ENCODE measurements at regions not wholly inside any gene's neighbourhood (a gene's known extent, or its start where the extent isn't known, plus 50 kb on each side); places are given as distances from the start of the nearest gene placed in this dataset.

DNA sequence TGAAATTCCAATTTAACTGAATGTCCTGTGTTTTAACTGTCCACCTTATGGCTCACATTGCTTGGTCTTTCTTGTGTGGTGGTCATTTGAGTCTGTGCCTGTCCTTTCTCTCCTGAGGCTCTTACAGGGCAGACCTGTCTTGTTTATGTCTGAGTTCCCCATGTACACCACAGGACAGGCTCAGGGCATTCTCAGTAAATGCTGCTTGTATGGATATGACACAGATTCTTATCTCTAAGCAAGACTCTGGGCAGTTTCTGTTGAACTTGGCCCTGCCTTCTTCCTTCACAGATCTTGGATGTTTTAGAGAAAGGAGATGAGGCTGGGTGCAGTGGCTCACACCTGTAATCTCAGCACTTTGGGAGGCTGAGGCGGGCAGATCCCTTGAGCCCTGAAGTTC lies 159.1 kb upstream of the CSF3R start:
- no peak for DNase-seq

DNA sequence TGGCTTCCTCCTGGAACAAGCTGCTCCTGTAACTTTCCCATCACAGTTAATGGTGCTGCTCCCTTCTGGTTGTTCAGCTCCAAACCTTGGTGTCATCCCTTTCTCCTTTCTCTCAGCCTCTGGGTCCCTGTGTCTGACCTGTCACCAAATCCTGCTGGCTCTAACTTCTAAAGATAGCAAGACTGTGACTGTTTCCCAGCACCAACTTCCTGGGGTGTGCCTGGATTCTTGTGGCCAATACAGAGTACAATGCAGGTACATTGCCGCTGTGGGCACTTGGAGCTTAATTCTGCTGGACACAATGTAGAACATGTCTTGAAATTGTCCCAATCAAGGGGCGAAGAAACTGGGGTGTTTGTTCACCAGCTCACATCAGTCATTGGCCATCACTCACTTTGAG lies 156.7 kb upstream of the CSF3R start:
- DNase-seq: no peak

DNA sequence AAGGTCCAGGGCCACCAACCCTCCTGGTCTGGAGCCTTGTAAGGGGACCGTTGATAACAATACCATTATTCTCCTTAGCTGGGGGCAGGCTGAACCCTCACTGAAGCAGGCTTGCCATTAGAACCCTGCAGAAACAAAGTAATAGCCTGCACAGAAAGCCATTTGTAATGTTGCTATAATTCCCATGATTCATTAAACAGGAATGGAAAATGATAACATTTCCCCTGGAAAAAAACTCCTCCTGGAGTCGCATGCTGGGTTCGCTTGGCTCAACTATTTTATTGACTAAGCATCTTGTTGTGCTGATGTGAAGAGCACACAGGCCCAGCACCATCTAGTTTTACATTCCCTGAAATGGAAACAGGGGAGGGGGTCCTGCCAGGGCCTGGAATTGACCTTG lies 155.6 kb upstream of the CSF3R start:
- DNase-seq: no peak

GRCh38 chr1:36636206-36636605 lies 153.5 kb upstream of the CSF3R start:
- DNase-seq: no peak

- DNase-seq: no peak
Observed at GRCh38 chr1:36635284-36635683, 152.6 kb upstream of the CSF3R start.

GRCh38 chr1:36628804-36629203 lies 146.1 kb upstream of the CSF3R start:
- no peak for DNase-seq

GRCh38 chr1:36626435-36626834 lies 143.7 kb upstream of the CSF3R start:
- no peak for DNase-seq

GRCh38 chr1:36625935-36626310 lies 143.2 kb upstream of the CSF3R start:
- DNase-seq: no peak

- DNase-seq: no peak
Observed at GRCh38 chr1:36625253-36625934, 142.7 kb upstream of the CSF3R start.

DNA sequence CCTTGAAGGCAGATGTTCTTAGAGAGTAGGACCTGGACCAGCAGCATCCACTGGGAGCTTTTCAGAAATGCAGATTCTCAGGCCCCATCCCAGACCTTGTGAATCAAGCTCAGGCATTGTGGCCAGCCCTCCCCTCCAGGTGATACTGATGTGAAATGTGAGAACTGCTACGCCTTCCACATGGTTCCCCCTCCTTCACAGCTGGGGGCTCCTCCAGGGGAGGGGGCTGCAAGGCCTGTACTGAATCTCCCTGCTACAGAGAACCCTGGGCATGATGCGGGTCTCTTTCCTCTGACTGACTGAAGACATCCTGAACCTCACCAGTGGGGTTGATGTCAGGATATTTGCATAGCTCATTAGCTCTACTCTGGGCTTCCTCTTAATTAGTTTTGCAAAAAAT lies 141.8 kb upstream of the CSF3R start:
- no peak for DNase-seq

- DNase-seq: no peak
Observed at GRCh38 chr1:36622741-36623648, 140.3 kb upstream of the CSF3R start.

GRCh38 chr1:36621531-36621930 lies 138.8 kb upstream of the CSF3R start:
- DNase-seq: no peak

GRCh38 chr1:36620142-36620541 lies 137.4 kb upstream of the CSF3R start:
- no peak for DNase-seq

- no peak for DNase-seq
Observed at GRCh38 chr1:36614991-36615390, 132.3 kb upstream of the CSF3R start.

GRCh38 chr1:36614571-36614970 lies 131.9 kb upstream of the CSF3R start:
- no peak for DNase-seq

- DNase-seq: no peak
Observed at GRCh38 chr1:36613721-36614120, 131.0 kb upstream of the CSF3R start.

DNA sequence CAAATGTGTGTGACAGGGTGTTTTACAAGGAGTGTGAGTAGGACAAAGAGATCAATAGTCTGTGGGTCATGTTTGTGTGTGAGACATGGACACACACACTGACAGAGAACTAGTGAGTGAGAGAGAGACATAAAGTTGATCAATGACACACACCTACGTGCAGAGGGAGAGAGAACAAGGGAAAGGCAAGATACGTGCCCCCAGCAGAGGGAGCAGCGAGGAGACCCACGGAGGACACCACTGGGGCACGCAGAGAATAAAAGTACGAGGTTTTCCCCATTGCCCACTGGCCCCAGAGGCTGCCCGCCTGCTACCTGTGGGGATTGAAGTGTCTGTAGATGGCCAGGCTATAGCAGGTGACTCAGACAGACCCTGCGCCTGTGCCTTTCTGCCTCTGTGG lies 130.2 kb upstream of the CSF3R start:
- no peak for DNase-seq

- DNase-seq: no peak
Observed at GRCh38 chr1:36612121-36612520, 129.4 kb upstream of the CSF3R start.

GRCh38 chr1:36609241-36610027 lies 126.7 kb upstream of the CSF3R start:
- DNase-seq: peak; percentile 9

GRCh38 chr1:36608272-36608671 lies 125.6 kb upstream of the CSF3R start:
- DNase-seq: no peak

GRCh38 chr1:36607263-36607651 lies 124.5 kb upstream of the CSF3R start:
- no peak for DNase-seq

DNA sequence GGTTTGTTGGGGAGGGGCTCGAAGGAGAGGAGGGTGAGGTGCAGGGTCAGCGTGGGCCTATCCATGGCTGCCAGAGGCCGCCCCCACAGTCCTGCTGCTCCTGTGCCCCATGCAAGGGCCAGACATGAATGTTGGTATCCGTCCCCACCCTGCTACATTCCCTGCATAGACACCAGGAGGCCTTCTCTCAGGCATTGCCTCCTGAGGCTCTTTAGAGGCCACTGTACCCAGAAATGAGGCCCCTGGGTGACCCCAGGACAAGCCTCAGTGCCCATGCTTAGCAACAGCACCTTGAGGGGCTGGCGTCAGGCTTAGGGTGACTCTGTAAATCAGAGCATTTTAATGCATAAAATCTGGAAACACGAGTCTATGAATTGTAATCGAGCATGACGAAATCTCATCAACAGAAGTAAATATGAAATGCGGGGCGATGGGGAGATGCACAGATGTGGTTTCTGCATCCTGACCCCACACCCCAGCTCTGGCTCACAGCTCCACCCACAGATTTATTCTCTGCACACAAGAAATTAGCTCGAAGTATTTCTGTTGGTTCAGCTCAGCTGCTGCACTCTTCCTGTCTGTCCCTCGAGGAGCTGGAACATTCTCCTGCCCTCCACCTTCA lies 124.0 kb upstream of the CSF3R start:
- DNase-seq: no peak

GRCh38 chr1:36605942-36606640 lies 123.4 kb upstream of the CSF3R start:
- no peak for DNase-seq

Measured in stimulated activated CD4-positive, alpha-beta T cell treated with anti-CD3 and anti-CD28 coated beads, Interleukin-4, amount 100 ng/mL, for 1 hour (primary cell).